Mammary epithelial cell (primary cell): ENCODE measurements at regions not wholly inside any gene's neighbourhood (a gene's known extent, or its start where the extent isn't known, plus 50 kb on each side); places are given as distances from the start of the nearest gene placed in this dataset.

Experiments
- EZH2 ChIP-seq: IDR thresholded peaks from 2 replicates; pipeline ENCODE4 v1.6.1; 2012; ENCODE audit warnings: low read length, inconsistent platforms, borderline replicate concordance
- TF ChIP-seq, protein P1 (sequence below), 2 donors: IDR thresholded peaks in 1 of 2; conservative IDR thresholded peaks in 1 of 2; 2 replicates each; pipeline ENCODE4 v1.5.1; 2011 to 2012; ENCODE audit warnings: inconsistent platforms in 2 of 2, low read length in 2 of 2, mild to moderate bottlenecking in 2 of 2, control low read depth in 1 of 2, low read depth in 1 of 2; ENCODE audit not compliant: insufficient read depth in 1 of 2; ENCODE audit errors: extremely low read depth in 1 of 2

- TF ChIP-seq, protein P1, sequence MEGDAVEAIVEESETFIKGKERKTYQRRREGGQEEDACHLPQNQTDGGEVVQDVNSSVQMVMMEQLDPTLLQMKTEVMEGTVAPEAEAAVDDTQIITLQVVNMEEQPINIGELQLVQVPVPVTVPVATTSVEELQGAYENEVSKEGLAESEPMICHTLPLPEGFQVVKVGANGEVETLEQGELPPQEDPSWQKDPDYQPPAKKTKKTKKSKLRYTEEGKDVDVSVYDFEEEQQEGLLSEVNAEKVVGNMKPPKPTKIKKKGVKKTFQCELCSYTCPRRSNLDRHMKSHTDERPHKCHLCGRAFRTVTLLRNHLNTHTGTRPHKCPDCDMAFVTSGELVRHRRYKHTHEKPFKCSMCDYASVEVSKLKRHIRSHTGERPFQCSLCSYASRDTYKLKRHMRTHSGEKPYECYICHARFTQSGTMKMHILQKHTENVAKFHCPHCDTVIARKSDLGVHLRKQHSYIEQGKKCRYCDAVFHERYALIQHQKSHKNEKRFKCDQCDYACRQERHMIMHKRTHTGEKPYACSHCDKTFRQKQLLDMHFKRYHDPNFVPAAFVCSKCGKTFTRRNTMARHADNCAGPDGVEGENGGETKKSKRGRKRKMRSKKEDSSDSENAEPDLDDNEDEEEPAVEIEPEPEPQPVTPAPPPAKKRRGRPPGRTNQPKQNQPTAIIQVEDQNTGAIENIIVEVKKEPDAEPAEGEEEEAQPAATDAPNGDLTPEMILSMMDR (conservative IDR thresholded peaks at IDR 0.05 in 1 of 2, IDR thresholded peaks at IDR 0.05 in 1 of 2; ENCODE audit: extremely low read depth in 1 of 2, insufficient read depth in 1 of 2, low read depth in 1 of 2, low read length in 2 of 2) = no peak
- TF ChIP-seq EZH2 = no peak
These were observed 159.2 kb upstream of the SH3BP4 start for GRCh38 chr2:234792621-234793022.
